ENCODE measurements at regions not wholly inside any gene's neighbourhood (a gene's known extent, or its start where the extent isn't known, plus 50 kb on each side); places are given as distances from the start of the nearest gene placed in this dataset.

- no peak overlapping the region for H3K9ac ChIP-seq (ENCODE audit: control insufficient read depth, extremely low read depth, insufficient read depth, low read length)
- H3K4me2 ChIP-seq (ENCODE audit: control insufficient read depth, extremely low read depth, insufficient read depth, low read depth, low read length) = no peak overlapping the region
- H3K27ac ChIP-seq (ENCODE audit: control insufficient read depth, insufficient read depth, low read length) = no peak overlapping the region
- no peak overlapping the region for H2AFZ ChIP-seq (ENCODE audit: control insufficient read depth, low read length)
- no peak overlapping the region for H3K4me3 ChIP-seq (ENCODE audit: control insufficient read depth in 2 of 3, extremely low read depth in 1 of 3, insufficient read depth in 2 of 3, low read depth in 1 of 3, low read length in 3 of 3)
- FAIRE-seq = no peak
- no peaks in the 10 kb centered on the region for H4K20me1 ChIP-seq (ENCODE audit: control insufficient read depth, extremely low read depth, insufficient read depth, low read length)
- no peak for DNase-seq (ENCODE audit: low read depth, low spot score)
- TF ChIP-seq EZH2 (IDR thresholded peaks at IDR 0.05; ENCODE audit: low read length) (no peak), CTCF (optimal IDR thresholded peaks at IDR 0.05 in 1 of 3, IDR thresholded peaks at IDR 0.05 in 1 of 3, conservative IDR thresholded peaks at IDR 0.05 in 1 of 3; ENCODE audit: extremely low read depth in 1 of 3, insufficient read depth in 2 of 3, low read length in 3 of 3) (no peak)
- H3K9me1 ChIP-seq (ENCODE audit: control insufficient read depth, extremely low read depth, insufficient read depth, low read length) = no peaks in the 10 kb centered on the region
- no peaks in the 10 kb centered on the region for H3K9me3 ChIP-seq (ENCODE audit: control insufficient read depth, low read depth, low read length)
- dilution Hi-C loops (cut with MboI; ENCODE audit: extremely low pct_ligation_motif_present, low sequenced_read_pairs) = no loop called here
- H3K79me2 ChIP-seq (ENCODE audit: control insufficient read depth, insufficient read depth, low read length) = no peaks in the 10 kb centered on the region
- no peaks in the 10 kb centered on the region for H3K4me1 ChIP-seq (ENCODE audit: control insufficient read depth, extremely low read depth, insufficient read depth, low read length)
- no peaks in the 10 kb centered on the region for H3K36me3 ChIP-seq (ENCODE audit: control insufficient read depth in 2 of 2, extremely low read depth in 1 of 2, insufficient read depth in 2 of 2, low read length in 2 of 2)
- no peaks in the 10 kb centered on the region for H3K27me3 ChIP-seq (ENCODE audit: control insufficient read depth, extremely low read depth, insufficient read depth, low read length)
These were observed 107.8 kb upstream of the TMEM47 start for GRCh38 chrX:34764852-34765361.

- no peak for TF ChIP-seq EZH2 (IDR thresholded peaks at IDR 0.05; ENCODE audit: low read length)
- no peak for TF ChIP-seq CTCF (optimal IDR thresholded peaks at IDR 0.05 in 1 of 3, IDR thresholded peaks at IDR 0.05 in 1 of 3, conservative IDR thresholded peaks at IDR 0.05 in 1 of 3; ENCODE audit: extremely low read depth in 1 of 3, insufficient read depth in 2 of 3, low read length in 3 of 3)
- Histone ChIP-seq H3K9me1 (ENCODE audit: control insufficient read depth, extremely low read depth, insufficient read depth, low read length) (no peaks in the 10 kb centered on the region), H2AFZ (ENCODE audit: control insufficient read depth, low read length) (no peak overlapping the region), H3K4me2 (ENCODE audit: control insufficient read depth, extremely low read depth, insufficient read depth, low read depth, low read length) (no peak overlapping the region), H3K9me3 (ENCODE audit: control insufficient read depth, low read depth, low read length) (no peaks in the 10 kb centered on the region), H3K79me2 (ENCODE audit: control insufficient read depth, insufficient read depth, low read length) (no peaks in the 10 kb centered on the region), H3K9ac (ENCODE audit: control insufficient read depth, extremely low read depth, insufficient read depth, low read length) (no peak overlapping the region), H3K27ac (ENCODE audit: control insufficient read depth, insufficient read depth, low read length) (no peak overlapping the region), H3K4me1 (ENCODE audit: control insufficient read depth, extremely low read depth, insufficient read depth, low read length) (no peaks in the 10 kb centered on the region), H3K4me3 (ENCODE audit: control insufficient read depth in 2 of 3, extremely low read depth in 1 of 3, insufficient read depth in 2 of 3, low read depth in 1 of 3, low read length in 3 of 3) (no peak overlapping the region), H4K20me1 (ENCODE audit: control insufficient read depth, extremely low read depth, insufficient read depth, low read length) (no peaks in the 10 kb centered on the region), H3K36me3 (ENCODE audit: control insufficient read depth in 2 of 2, extremely low read depth in 1 of 2, insufficient read depth in 2 of 2, low read length in 2 of 2) (no peaks in the 10 kb centered on the region), H3K27me3 (ENCODE audit: control insufficient read depth, extremely low read depth, insufficient read depth, low read length) (no peaks in the 10 kb centered on the region)
- FAIRE-seq = no peak
- dilution Hi-C loops (cut with MboI; ENCODE audit: extremely low pct_ligation_motif_present, low sequenced_read_pairs) = no loop called here
- no peak for DNase-seq (ENCODE audit: low read depth, low spot score)
These were observed 111.2 kb upstream of the TMEM47 start for GRCh38 chrX:34768290-34768689.
